ENCODE measurements at regions not wholly inside any gene's neighbourhood (a gene's known extent, or its start where the extent isn't known, plus 50 kb on each side); places are given as distances from the start of the nearest gene placed in this dataset.

- Histone ChIP-seq H3K9ac (ENCODE audit: low read length) (no peak overlapping the region), H3K4me3 (ENCODE audit: low read length) (no peak overlapping the region), H3K9me3 (ENCODE audit: insufficient read depth, low read length) (peaks cover 4% of the 10 kb centered on the region; the same call in 1 of the 2 replicates), H3K36me3 (replicated peaks; ENCODE audit: low read depth, low read length) (no peaks in the 10 kb centered on the region), H2AFZ (ENCODE audit: low read depth, low read length) (no peak overlapping the region), H4K20me1 (ENCODE audit: insufficient read depth, low read length) (no peaks in the 10 kb centered on the region), H3K4me1 (ENCODE audit: low read length) (no peaks in the 10 kb centered on the region), H3K27me3 (ENCODE audit: low read depth, low read length) (no peaks in the 10 kb centered on the region), H3K79me2 (ENCODE audit: low read length) (no peaks in the 10 kb centered on the region), H3K4me2 (ENCODE audit: low read length) (no peak overlapping the region), H3K27ac (ENCODE audit: low read length) (no peak overlapping the region)
- TF ChIP-seq CTCF (IDR thresholded peaks at IDR 0.05; ENCODE audit: low read depth, low read length), result no peak
- TF ChIP-seq EZH2phosphoT487 (IDR thresholded peaks at IDR 0.05; ENCODE audit: low read depth), result no peak
Measured at GRCh38 chr2:149871091-149871885, 283.7 kb upstream of the MMADHC start.

DNA sequence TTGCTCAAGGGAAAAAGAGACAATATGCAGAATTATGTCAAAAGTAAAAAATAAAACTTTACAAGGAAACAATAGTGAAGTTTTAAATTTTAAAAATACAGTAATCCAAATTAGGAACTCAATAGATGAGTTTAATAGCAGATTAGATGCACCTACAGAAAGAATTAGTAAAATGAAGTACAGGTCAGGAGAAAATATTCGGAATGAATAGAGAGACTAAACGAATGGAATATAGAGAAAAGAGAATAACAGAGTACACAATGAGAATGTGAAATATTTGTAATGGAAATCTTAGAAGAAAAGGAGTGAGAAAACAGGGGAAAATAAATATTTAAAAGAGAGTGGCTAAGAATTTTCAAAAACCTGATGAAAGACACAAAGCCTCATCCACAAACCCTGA is 275.7 kb upstream of the MMADHC start:
- no peak for TF ChIP-seq CTCF (IDR thresholded peaks at IDR 0.05; ENCODE audit: low read depth, low read length)
- TF ChIP-seq EZH2phosphoT487 (IDR thresholded peaks at IDR 0.05; ENCODE audit: low read depth), result no peak
- no peaks in the 10 kb centered on the region for H3K27me3 ChIP-seq (ENCODE audit: low read depth, low read length)

GRCh38 chr2:149861034-149861433 is 273.5 kb upstream of the MMADHC start:
- Histone ChIP-seq H3K9me3 (ENCODE audit: insufficient read depth, low read length) (peaks cover 2% of the 10 kb centered on the region; the same call in 1 of the 2 replicates), H2AFZ (ENCODE audit: low read depth, low read length) (no peak overlapping the region), H3K27me3 (ENCODE audit: low read depth, low read length) (no peaks in the 10 kb centered on the region), H3K36me3 (replicated peaks; ENCODE audit: low read depth, low read length) (no peaks in the 10 kb centered on the region), H3K4me3 (ENCODE audit: low read length) (no peak overlapping the region), H3K4me1 (ENCODE audit: low read length) (peaks cover 25% of the 10 kb centered on the region), H3K9ac (ENCODE audit: low read length) (no peak overlapping the region), H3K4me2 (ENCODE audit: low read length) (no peak overlapping the region), H3K27ac (ENCODE audit: low read length) (no peak overlapping the region), H3K79me2 (ENCODE audit: low read length) (no peaks in the 10 kb centered on the region), H4K20me1 (ENCODE audit: insufficient read depth, low read length) (no peaks in the 10 kb centered on the region)
- TF ChIP-seq CTCF (IDR thresholded peaks at IDR 0.05; ENCODE audit: low read depth, low read length) (no peak), EZH2phosphoT487 (IDR thresholded peaks at IDR 0.05; ENCODE audit: low read depth) (no peak)

More for the DNA sequence above, 275.7 kb upstream of the MMADHC start:
- Histone ChIP-seq H3K36me3 (replicated peaks; ENCODE audit: low read depth, low read length) (no peaks in the 10 kb centered on the region), H3K4me2 (ENCODE audit: low read length) (no peak overlapping the region), H3K9ac (ENCODE audit: low read length) (no peak overlapping the region), H3K4me1 (ENCODE audit: low read length) (peaks cover 17% of the 10 kb centered on the region), H3K79me2 (ENCODE audit: low read length) (no peaks in the 10 kb centered on the region), H3K9me3 (ENCODE audit: insufficient read depth, low read length) (peaks cover 2% of the 10 kb centered on the region; the same call in 1 of the 2 replicates), H4K20me1 (ENCODE audit: insufficient read depth, low read length) (no peaks in the 10 kb centered on the region), H3K4me3 (ENCODE audit: low read length) (no peak overlapping the region), H3K27ac (ENCODE audit: low read length) (no peak overlapping the region), H2AFZ (ENCODE audit: low read depth, low read length) (no peak overlapping the region)

DNA sequence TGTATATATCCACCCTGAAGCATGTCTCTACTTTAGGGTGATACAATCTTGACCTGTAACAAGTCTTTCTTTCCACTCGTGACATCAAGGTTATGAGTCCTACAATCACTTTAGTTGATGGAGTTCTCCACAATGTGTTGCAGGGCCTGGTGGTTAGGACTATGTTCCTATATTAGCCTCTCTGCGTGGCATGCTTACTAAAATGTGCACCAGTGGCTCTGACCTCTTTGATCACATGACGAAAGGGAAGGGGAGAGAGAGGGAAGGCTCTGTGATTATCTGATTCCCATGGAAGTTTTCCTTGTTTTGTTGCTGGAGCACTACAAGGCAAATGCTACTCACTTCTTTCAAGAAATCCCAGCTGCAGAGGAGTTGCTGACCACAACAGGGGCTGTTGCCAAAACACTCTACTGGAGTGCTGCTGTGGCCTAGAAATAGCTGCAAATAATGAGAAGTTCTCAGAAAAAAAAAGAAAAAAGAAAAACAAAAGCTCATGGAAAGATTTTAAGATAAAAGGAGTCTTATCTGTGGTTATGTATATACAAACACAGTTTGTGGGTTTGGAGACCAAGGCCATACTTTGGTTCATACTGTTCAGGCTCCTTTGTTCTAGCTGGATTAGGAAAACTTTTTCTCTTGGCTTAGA is 272.8 kb upstream of the MMADHC start:
- H3K4me3 ChIP-seq (ENCODE audit: low read length), result no peak overlapping the region
- H3K9me3 ChIP-seq (ENCODE audit: insufficient read depth, low read length), result peaks cover 2% of the 10 kb centered on the region; the same call in 1 of the 2 replicates
- H3K36me3 ChIP-seq (replicated peaks; ENCODE audit: low read depth, low read length), result no peaks in the 10 kb centered on the region
- TF ChIP-seq CTCF (IDR thresholded peaks at IDR 0.05; ENCODE audit: low read depth, low read length), result no peak
- no peak for TF ChIP-seq EZH2phosphoT487 (IDR thresholded peaks at IDR 0.05; ENCODE audit: low read depth)
- H3K9ac ChIP-seq (ENCODE audit: low read length), result no peak overlapping the region
- H3K4me1 ChIP-seq (ENCODE audit: low read length), result peaks cover 25% of the 10 kb centered on the region
- H3K27me3 ChIP-seq (ENCODE audit: low read depth, low read length), result no peaks in the 10 kb centered on the region
- no peak overlapping the region for H3K4me2 ChIP-seq (ENCODE audit: low read length)
- no peak overlapping the region for H3K27ac ChIP-seq (ENCODE audit: low read length)
- H3K79me2 ChIP-seq (ENCODE audit: low read length), result no peaks in the 10 kb centered on the region
- H2AFZ ChIP-seq (ENCODE audit: low read depth, low read length), result no peak overlapping the region
- H4K20me1 ChIP-seq (ENCODE audit: insufficient read depth, low read length), result no peaks in the 10 kb centered on the region
